K562 (cell line): ENCODE measurements at regions not wholly inside any gene's neighbourhood (a gene's known extent, or its start where the extent isn't known, plus 50 kb on each side); places are given as distances from the start of the nearest gene placed in this dataset.

Experiments used
- HDGF ChIP-seq: fragments of 450-650 bp; IDR thresholded peaks from 2 replicates; pipeline ENCODE4 v1.6.1; 2016
- HNRNPK ChIP-seq: fragments of 200-400 bp; formaldehyde crosslinking; IDR thresholded peaks from one replicate; pipeline ENCODE4 v1.6.1; 2018; ENCODE audit warnings: mild to moderate bottlenecking, low read depth, low read length; ENCODE audit not compliant: poor library complexity, severe bottlenecking
- RAD21 ChIP-seq, 2 experiments: fragments of 250-450 bp in 1 of 2; fragments of 450-650 bp in 1 of 2; sonication (Bioruptor Pico) in 1 of 2; formaldehyde crosslinking in 1 of 2; IDR thresholded peaks in 1 of 2; conservative IDR thresholded peaks in 1 of 2; 2 replicates each; pipeline versions ENCODE4 v1.4.0 to v1.8.0; 2020 to 2022; ENCODE audit warnings: mild to moderate bottlenecking in 2 of 2, moderate library complexity in 1 of 2
- SAP30 ChIP-seq: fragments of 200-600 bp; sonication (generic); IDR thresholded peaks from 2 replicates; pipeline ENCODE4 v1.6.1; 2012; ENCODE audit warnings: borderline replicate concordance, low read depth, mild to moderate bottlenecking, moderate library complexity, low read length, control low read depth, inconsistent platforms; ENCODE audit not compliant: insufficient read depth, poor library complexity, severe bottlenecking
- STAG1 ChIP-seq: sonication (generic); formaldehyde crosslinking; IDR thresholded peaks from 2 replicates; pipeline ENCODE4 v1.5.0; 2020; ENCODE audit warnings: missing genetic modification reagents, borderline replicate concordance
- TEAD2 ChIP-seq: fragments of 450-650 bp; IDR thresholded peaks from 2 replicates; pipeline ENCODE4 v1.6.1; 2016; ENCODE audit warnings: missing genetic modification characterization, control low read depth, missing compliant biosample characterization
- ZNF263 ChIP-seq: sonication (generic); formaldehyde crosslinking; IDR thresholded peaks from 2 replicates; pipeline ENCODE4 v1.8.0; 2022; ENCODE audit warnings: mild to moderate bottlenecking, missing genetic modification reagents, borderline replicate concordance
- ZNF696 ChIP-seq: fragments of 250-450 bp; sonication (Bioruptor Pico); conservative IDR thresholded peaks from 2 replicates; pipeline ENCODE4 v1.4.0; 2020; ENCODE audit warnings: mild to moderate bottlenecking, moderate library complexity
- ZNF717 ChIP-seq: fragments of 250-450 bp; sonication (Bioruptor Pico); IDR thresholded peaks from 2 replicates; pipeline ENCODE4 v1.5.0; 2021
- TF ChIP-seq, protein P1 (sequence below): fragments of 250-450 bp; sonication (Bioruptor Pico); IDR thresholded peaks from 2 replicates; pipeline ENCODE4 v1.5.0; 2021; ENCODE audit warnings: mild to moderate bottlenecking, moderate library complexity
- TF ChIP-seq, protein P2 (sequence below): fragments of 450-650 bp; IDR thresholded peaks from 2 replicates; pipeline ENCODE4 v1.6.1; 2016; ENCODE audit warnings: antibody characterized with exemption
- TF ChIP-seq, protein P3 (sequence below): fragments of 450-650 bp; formaldehyde crosslinking; IDR thresholded peaks from 2 replicates; pipeline ENCODE4 v1.4.0; 2020; ENCODE audit warnings: mild to moderate bottlenecking, moderate library complexity
- TF ChIP-seq, protein P4 (sequence below): fragments of 450-650 bp; IDR thresholded peaks from 2 replicates; pipeline ENCODE4 v1.6.1; 2018; ENCODE audit not compliant: partially characterized antibody

GRCh38 chr16:85275533-85276249 is 163.4 kb upstream of the CIBAR2 start (continued):
- TF ChIP-seq, protein P1, sequence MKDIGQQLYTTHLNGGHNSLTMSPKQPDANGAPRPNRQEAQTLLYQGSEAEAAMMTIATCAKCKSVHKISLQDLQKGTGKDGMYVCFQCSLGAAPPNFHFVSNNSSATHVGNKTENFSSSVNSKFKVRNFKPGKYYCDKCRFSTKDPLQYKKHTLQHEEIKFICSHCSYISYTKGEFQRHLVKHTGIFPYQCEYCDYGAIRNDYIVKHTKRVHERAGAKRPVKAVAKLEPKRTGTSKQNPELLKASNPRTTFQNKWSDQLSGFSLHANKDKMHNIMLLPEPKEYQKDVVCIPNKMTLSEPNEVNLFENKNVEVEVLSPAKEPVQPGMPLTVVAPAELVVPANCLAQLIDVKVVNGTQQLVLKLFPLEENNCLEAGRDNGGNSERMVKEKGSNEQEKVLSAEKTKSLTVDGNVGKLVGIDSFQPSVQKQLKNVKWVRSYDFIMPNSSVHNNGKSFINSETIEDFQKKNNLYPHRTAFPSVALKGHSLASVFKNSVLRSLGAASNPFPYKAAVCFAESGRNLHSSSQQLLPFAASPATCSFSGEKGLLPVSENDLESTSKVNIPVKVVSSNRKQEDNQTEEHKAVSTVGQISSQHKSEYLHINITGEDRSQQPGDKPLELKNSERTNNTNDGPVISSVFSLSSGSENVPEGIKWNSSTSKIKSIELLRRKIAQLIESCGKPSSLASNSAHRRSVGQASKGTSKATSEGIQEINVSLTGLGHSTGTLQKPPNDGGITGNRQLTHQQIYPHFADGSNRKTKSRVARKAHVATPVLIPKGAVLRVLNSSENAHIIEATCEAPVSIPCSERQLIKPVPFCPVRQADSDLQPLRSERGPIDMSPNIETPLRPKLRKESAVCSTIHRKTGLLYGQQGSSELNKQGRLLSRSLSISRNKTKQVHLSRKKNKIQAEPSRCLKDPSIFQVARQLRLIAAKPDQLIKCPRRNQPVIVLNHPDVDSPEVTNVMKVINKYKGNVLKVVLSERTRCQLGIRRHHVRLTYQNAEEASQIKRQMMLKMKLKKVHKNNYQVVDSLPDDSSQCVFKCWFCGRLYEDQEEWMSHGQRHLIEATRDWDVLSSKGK (CRISPR knock-in tag), result no peak
- TF ChIP-seq RAD21 (CRISPR knock-in tag; conservative IDR thresholded peaks at IDR 0.05 in 1 of 2, IDR thresholded peaks at IDR 0.05 in 1 of 2) (peak; percentile 89 to 96), ZNF263 (peak; percentile 81), SAP30 (no peak), STAG1 (CRISPR knock-in tag) (peak; percentile 93), HDGF (no peak), HNRNPK (no peak), ZNF696 (CRISPR knock-in tag) (no peak), ZNF717 (CRISPR knock-in tag) (no peak), TEAD2 (tag) (no peak)
- TF ChIP-seq, protein P2, sequence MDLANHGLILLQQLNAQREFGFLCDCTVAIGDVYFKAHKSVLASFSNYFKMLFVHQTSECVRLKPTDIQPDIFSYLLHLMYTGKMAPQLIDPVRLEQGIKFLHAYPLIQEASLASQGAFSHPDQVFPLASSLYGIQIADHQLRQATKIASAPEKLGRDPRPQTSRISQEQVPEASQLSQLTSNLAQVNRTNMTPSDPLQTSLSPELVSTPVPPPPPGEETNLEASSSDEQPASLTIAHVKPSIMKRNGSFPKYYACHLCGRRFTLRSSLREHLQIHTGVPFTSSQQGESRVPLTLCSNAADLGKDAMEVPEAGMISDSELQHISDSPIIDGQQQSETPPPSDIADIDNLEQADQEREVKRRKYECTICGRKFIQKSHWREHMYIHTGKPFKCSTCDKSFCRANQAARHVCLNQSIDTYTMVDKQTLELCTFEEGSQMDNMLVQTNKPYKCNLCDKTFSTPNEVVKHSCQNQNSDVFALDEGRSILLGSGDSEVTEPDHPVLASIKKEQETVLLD, result no peak
- TF ChIP-seq, protein P3, sequence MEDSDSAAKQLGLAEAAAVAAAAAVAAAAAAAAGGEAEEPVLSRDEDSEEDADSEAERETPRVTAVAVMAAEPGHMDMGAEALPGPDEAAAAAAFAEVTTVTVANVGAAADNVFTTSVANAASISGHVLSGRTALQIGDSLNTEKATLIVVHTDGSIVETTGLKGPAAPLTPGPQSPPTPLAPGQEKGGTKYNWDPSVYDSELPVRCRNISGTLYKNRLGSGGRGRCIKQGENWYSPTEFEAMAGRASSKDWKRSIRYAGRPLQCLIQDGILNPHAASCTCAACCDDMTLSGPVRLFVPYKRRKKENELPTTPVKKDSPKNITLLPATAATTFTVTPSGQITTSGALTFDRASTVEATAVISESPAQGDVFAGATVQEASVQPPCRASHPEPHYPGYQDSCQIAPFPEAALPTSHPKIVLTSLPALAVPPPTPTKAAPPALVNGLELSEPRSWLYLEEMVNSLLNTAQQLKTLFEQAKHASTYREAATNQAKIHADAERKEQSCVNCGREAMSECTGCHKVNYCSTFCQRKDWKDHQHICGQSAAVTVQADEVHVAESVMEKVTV (CRISPR knock-in tag), result peak; percentile 87
- TF ChIP-seq, protein P4, sequence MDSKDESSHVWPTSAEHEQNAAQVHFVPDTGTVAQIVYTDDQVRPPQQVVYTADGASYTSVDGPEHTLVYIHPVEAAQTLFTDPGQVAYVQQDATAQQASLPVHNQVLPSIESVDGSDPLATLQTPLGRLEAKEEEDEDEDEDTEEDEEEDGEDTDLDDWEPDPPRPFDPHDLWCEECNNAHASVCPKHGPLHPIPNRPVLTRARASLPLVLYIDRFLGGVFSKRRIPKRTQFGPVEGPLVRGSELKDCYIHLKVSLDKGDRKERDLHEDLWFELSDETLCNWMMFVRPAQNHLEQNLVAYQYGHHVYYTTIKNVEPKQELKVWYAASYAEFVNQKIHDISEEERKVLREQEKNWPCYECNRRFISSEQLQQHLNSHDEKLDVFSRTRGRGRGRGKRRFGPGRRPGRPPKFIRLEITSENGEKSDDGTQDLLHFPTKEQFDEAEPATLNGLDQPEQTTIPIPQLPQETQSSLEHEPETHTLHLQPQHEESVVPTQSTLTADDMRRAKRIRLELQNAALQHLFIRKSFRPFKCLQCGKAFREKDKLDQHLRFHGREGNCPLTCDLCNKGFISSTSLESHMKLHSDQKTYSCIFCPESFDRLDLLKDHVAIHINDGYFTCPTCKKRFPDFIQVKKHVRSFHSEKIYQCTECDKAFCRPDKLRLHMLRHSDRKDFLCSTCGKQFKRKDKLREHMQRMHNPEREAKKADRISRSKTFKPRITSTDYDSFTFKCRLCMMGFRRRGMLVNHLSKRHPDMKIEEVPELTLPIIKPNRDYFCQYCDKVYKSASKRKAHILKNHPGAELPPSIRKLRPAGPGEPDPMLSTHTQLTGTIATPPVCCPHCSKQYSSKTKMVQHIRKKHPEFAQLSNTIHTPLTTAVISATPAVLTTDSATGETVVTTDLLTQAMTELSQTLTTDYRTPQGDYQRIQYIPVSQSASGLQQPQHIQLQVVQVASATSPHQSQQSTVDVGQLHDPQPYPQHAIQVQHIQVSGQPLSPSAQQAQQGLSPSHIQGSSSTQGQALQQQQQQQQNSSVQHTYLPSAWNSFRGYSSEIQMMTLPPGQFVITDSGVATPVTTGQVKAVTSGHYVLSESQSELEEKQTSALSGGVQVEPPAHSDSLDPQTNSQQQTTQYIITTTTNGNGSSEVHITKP, result no peak
